Ishikawa (cell line): ENCODE measurements at regions not wholly inside any gene's neighbourhood (a gene's known extent, or its start where the extent isn't known, plus 50 kb on each side); places are given as distances from the start of the nearest gene placed in this dataset.

Source experiments
- CEBPB ChIP-seq: IDR thresholded peaks from 2 replicates; pipeline ENCODE4 v1.6.1; 2012
- CREB1 ChIP-seq: IDR thresholded peaks from 2 replicates; pipeline ENCODE4 v1.6.1; 2012; ENCODE audit warnings: low read depth
- EGR1 ChIP-seq: IDR thresholded peaks from 2 replicates; pipeline ENCODE4 v1.6.1; 2012
- EP300 ChIP-seq: IDR thresholded peaks from 2 replicates; pipeline ENCODE4 v1.6.1; 2012; ENCODE audit warnings: borderline replicate concordance
- FOXM1 ChIP-seq: IDR thresholded peaks from 2 replicates; pipeline ENCODE4 v1.6.1; 2012; ENCODE audit warnings: low read depth, borderline replicate concordance
- MAX ChIP-seq: IDR thresholded peaks from 2 replicates; pipeline ENCODE4 v1.6.1; 2012
- NFIC ChIP-seq: IDR thresholded peaks from 2 replicates; pipeline ENCODE4 v1.6.1; 2012
- RAD21 ChIP-seq: IDR thresholded peaks from 2 replicates; pipeline ENCODE4 v1.6.1; 2012; ENCODE audit warnings: low read depth
- REST ChIP-seq: IDR thresholded peaks from 2 replicates; pipeline ENCODE4 v1.6.1; 2012; ENCODE audit warnings: low read depth, mild to moderate bottlenecking
- TAF1 ChIP-seq: IDR thresholded peaks from 2 replicates; pipeline ENCODE4 v1.6.1; 2012; ENCODE audit warnings: low read depth, mild to moderate bottlenecking
- TCF12 ChIP-seq: IDR thresholded peaks from 2 replicates; pipeline ENCODE4 v1.6.1; 2012; ENCODE audit warnings: low read depth
- TEAD4 ChIP-seq: IDR thresholded peaks from 2 replicates; pipeline ENCODE4 v1.6.1; 2012
- YY1 ChIP-seq: IDR thresholded peaks from 2 replicates; pipeline ENCODE4 v1.6.1; 2012; ENCODE audit warnings: low read depth
- ZBTB7A ChIP-seq: IDR thresholded peaks from 2 replicates; pipeline ENCODE4 v1.6.1; 2012; ENCODE audit warnings: low read depth
- TF ChIP-seq, protein P1 (sequence below): IDR thresholded peaks from 2 replicates; pipeline ENCODE4 v1.6.1; 2012

DNA sequence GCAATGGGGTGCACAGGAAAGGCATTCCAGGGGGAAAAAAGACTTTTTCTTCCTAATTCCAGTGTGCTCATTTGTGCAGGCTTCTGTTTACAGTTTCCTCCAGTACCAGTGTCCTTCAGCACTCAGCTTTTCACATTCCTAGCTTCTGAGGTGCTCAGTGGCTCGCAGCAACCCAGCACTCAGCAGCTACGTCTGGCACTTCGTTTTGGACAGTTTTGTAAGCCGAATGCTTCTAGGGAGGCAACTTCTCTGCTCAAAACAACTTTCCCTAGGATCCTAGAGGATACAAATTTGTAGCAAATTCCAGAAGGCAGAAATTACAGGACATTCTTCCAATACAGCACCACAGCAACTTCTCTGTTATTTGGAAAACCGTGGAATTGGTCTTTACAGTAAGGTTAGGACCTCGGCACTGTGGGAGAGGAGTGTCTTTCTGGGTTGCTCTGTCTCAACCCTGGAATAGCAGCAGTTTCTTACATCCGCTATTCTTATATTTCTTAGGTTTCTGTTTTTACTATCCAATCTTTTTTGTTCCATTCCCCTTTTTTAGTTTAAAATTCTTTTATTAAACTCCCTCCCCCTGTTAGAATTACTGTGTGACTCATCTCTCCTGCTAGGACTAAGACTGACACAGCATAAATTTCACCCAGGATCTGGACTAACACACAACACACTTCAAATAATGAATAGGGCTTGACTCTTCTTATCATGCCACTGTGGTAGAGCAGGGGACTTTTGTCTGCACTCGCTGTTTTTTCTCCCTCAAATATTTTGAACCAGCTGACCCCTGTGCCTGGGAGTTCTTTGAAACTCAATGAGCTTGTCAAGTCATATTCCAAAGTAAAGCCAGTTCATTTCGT, 1314.7 kb downstream of the FSTL5 start:
- TF ChIP-seq TAF1, result no peak
- TF ChIP-seq RAD21, result no peak

GRCh38 chr4:160864253-160864652, 1299.5 kb downstream of the FSTL5 start:
- TF ChIP-seq ZBTB7A (no peak), TAF1 (no peak), RAD21 (peak; percentile 32; the same call in 1 of the 2 replicates)

GRCh38 chr4:160869899-160870298, 1293.9 kb downstream of the FSTL5 start:
- TF ChIP-seq CEBPB (no peak), FOXM1 (no peak), TAF1 (no peak), ZBTB7A (no peak), YY1 (no peak), CREB1 (no peak), NFIC (no peak), MAX (no peak), EP300 (no peak), REST (no peak)

GRCh38 chr4:160872491-160872890, 1291.3 kb downstream of the FSTL5 start:
- TF ChIP-seq MAX (no peak), YY1 (no peak), NFIC (no peak), FOXM1 (no peak), TAF1 (no peak), TEAD4 (no peak), EGR1 (no peak), TCF12 (no peak)
- TF ChIP-seq, protein P1, sequence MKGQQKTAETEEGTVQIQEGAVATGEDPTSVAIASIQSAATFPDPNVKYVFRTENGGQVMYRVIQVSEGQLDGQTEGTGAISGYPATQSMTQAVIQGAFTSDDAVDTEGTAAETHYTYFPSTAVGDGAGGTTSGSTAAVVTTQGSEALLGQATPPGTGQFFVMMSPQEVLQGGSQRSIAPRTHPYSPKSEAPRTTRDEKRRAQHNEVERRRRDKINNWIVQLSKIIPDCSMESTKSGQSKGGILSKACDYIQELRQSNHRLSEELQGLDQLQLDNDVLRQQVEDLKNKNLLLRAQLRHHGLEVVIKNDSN, result no peak

GRCh38 chr4:160877087-160877790, 1286.6 kb downstream of the FSTL5 start:
- TF ChIP-seq ZBTB7A, result no peak
- TF ChIP-seq CREB1, result no peak
- no peak for TF ChIP-seq CEBPB
- no peak for TF ChIP-seq TAF1
- TF ChIP-seq RAD21, result no peak
- no peak for TF ChIP-seq EGR1
- TF ChIP-seq MAX, result no peak
- no peak for TF ChIP-seq YY1
- TF ChIP-seq, protein P1, result no peak
- no peak for TF ChIP-seq TCF12
- TF ChIP-seq TEAD4, result no peak
- TF ChIP-seq EP300, result no peak
- no peak for TF ChIP-seq REST
- no peak for TF ChIP-seq FOXM1
- TF ChIP-seq NFIC, result no peak
